ENCODE measurements at regions not wholly inside any gene's neighbourhood (a gene's known extent, or its start where the extent isn't known, plus 50 kb on each side); places are given as distances from the start of the nearest gene placed in this dataset.
"Not testable (repeated sequence)": the region's sequence is repeated elsewhere in the genome, so short reads cannot be mapped to it uniquely, and the experiment has no call there.

GRCh38 chr2:91526083-91526482 is 2834.6 kb downstream of the RPIA start:
- CTCF ChIA-PET; DNase-seq (ENCODE audit: low read depth, low spot score); BruUV-seq (replicated peaks): not testable (repeated sequence)

GRCh38 chr2:91527056-91527455 is 2835.6 kb downstream of the RPIA start:
- FAIRE-seq; H3K4me3 ChIP-seq (replicated peaks in 1 of 3; ENCODE audit: insufficient read depth in 1 of 3, low read depth in 1 of 3, low read length in 3 of 3); H3K27me3 ChIP-seq (ENCODE audit: control insufficient read depth in 2 of 2, insufficient read depth in 2 of 2, low read length in 2 of 2); dilution Hi-C loops (cut with MboI; ENCODE audit: extremely low pct_ligation_motif_present, low sequenced_read_pairs); POLR2A ChIA-PET; H3K27ac ChIP-seq (ENCODE audit: insufficient read depth, low read depth, low read length); H3K9me1 ChIP-seq (replicated peaks; ENCODE audit: control insufficient read depth, extremely low read depth, insufficient read depth, low read length); H3K4me1 ChIP-seq (ENCODE audit: control insufficient read depth, extremely low read depth, insufficient read depth, low read length); intact Hi-C loops (cut with micrococcal nuclease); H3K4me2 ChIP-seq (ENCODE audit: insufficient read depth, low read length); H3K36me3 ChIP-seq (ENCODE audit: control insufficient read depth in 2 of 2, extremely low read depth in 1 of 2, insufficient read depth in 2 of 2, low read length in 2 of 2); CTCF ChIA-PET; DNase-seq (ENCODE audit: low read depth, low spot score); H3K9ac ChIP-seq (replicated peaks; ENCODE audit: extremely low read depth, insufficient read depth, low read length); H2AFZ ChIP-seq (ENCODE audit: low read depth, low read length); H4K20me1 ChIP-seq (replicated peaks; ENCODE audit: control insufficient read depth, extremely low read depth, insufficient read depth, low read length); H3K79me2 ChIP-seq (ENCODE audit: control insufficient read depth, insufficient read depth, low read length); H3K9me3 ChIP-seq (replicated peaks; ENCODE audit: control insufficient read depth, insufficient read depth, low read length); BruUV-seq (replicated peaks): not testable (repeated sequence)

More at GRCh38 chr2:91526083-91526482, 2834.6 kb downstream of the RPIA start:
- H3K9me3 ChIP-seq (replicated peaks; ENCODE audit: control insufficient read depth, insufficient read depth, low read length); H3K27me3 ChIP-seq (ENCODE audit: control insufficient read depth in 2 of 2, insufficient read depth in 2 of 2, low read length in 2 of 2); dilution Hi-C loops (cut with MboI; ENCODE audit: extremely low pct_ligation_motif_present, low sequenced_read_pairs); H3K27ac ChIP-seq (ENCODE audit: insufficient read depth, low read depth, low read length); H3K4me3 ChIP-seq (replicated peaks in 1 of 3; ENCODE audit: insufficient read depth in 1 of 3, low read depth in 1 of 3, low read length in 3 of 3); H3K36me3 ChIP-seq (ENCODE audit: control insufficient read depth in 2 of 2, extremely low read depth in 1 of 2, insufficient read depth in 2 of 2, low read length in 2 of 2); H3K4me1 ChIP-seq (ENCODE audit: control insufficient read depth, extremely low read depth, insufficient read depth, low read length); H3K9me1 ChIP-seq (replicated peaks; ENCODE audit: control insufficient read depth, extremely low read depth, insufficient read depth, low read length); H3K4me2 ChIP-seq (ENCODE audit: insufficient read depth, low read length); H3K9ac ChIP-seq (replicated peaks; ENCODE audit: extremely low read depth, insufficient read depth, low read length); FAIRE-seq; intact Hi-C loops (cut with micrococcal nuclease); H4K20me1 ChIP-seq (replicated peaks; ENCODE audit: control insufficient read depth, extremely low read depth, insufficient read depth, low read length); POLR2A ChIA-PET; H2AFZ ChIP-seq (ENCODE audit: low read depth, low read length); H3K79me2 ChIP-seq (ENCODE audit: control insufficient read depth, insufficient read depth, low read length): not testable (repeated sequence)

- POLR2A ChIA-PET; CTCF ChIA-PET; H3K9me1 ChIP-seq (replicated peaks; ENCODE audit: control insufficient read depth, extremely low read depth, insufficient read depth, low read length); H3K4me2 ChIP-seq (ENCODE audit: insufficient read depth, low read length); H3K36me3 ChIP-seq (ENCODE audit: control insufficient read depth in 2 of 2, extremely low read depth in 1 of 2, insufficient read depth in 2 of 2, low read length in 2 of 2); H3K9ac ChIP-seq (replicated peaks; ENCODE audit: extremely low read depth, insufficient read depth, low read length); H3K4me1 ChIP-seq (ENCODE audit: control insufficient read depth, extremely low read depth, insufficient read depth, low read length); H3K4me3 ChIP-seq (replicated peaks in 1 of 3; ENCODE audit: insufficient read depth in 1 of 3, low read depth in 1 of 3, low read length in 3 of 3); H3K27ac ChIP-seq (ENCODE audit: insufficient read depth, low read depth, low read length); H3K9me3 ChIP-seq (replicated peaks; ENCODE audit: control insufficient read depth, insufficient read depth, low read length); BruUV-seq (replicated peaks); H2AFZ ChIP-seq (ENCODE audit: low read depth, low read length); intact Hi-C loops (cut with micrococcal nuclease); FAIRE-seq; H3K79me2 ChIP-seq (ENCODE audit: control insufficient read depth, insufficient read depth, low read length); dilution Hi-C loops (cut with MboI; ENCODE audit: extremely low pct_ligation_motif_present, low sequenced_read_pairs); H3K27me3 ChIP-seq (ENCODE audit: control insufficient read depth in 2 of 2, insufficient read depth in 2 of 2, low read length in 2 of 2); H4K20me1 ChIP-seq (replicated peaks; ENCODE audit: control insufficient read depth, extremely low read depth, insufficient read depth, low read length): not testable (repeated sequence)
- DNase-seq (ENCODE audit: low read depth, low spot score): peak; percentile 0
Measured at GRCh38 chr2:91527491-91528031, 2836.1 kb downstream of the RPIA start.

- H3K9me1 ChIP-seq (replicated peaks; ENCODE audit: control insufficient read depth, extremely low read depth, insufficient read depth, low read length); FAIRE-seq; BruUV-seq (replicated peaks); H3K27me3 ChIP-seq (ENCODE audit: control insufficient read depth in 2 of 2, insufficient read depth in 2 of 2, low read length in 2 of 2); POLR2A ChIA-PET; H3K36me3 ChIP-seq (ENCODE audit: control insufficient read depth in 2 of 2, extremely low read depth in 1 of 2, insufficient read depth in 2 of 2, low read length in 2 of 2); dilution Hi-C loops (cut with MboI; ENCODE audit: extremely low pct_ligation_motif_present, low sequenced_read_pairs); CTCF ChIA-PET; H3K4me1 ChIP-seq (ENCODE audit: control insufficient read depth, extremely low read depth, insufficient read depth, low read length); H3K4me3 ChIP-seq (replicated peaks in 1 of 3; ENCODE audit: insufficient read depth in 1 of 3, low read depth in 1 of 3, low read length in 3 of 3); H3K9ac ChIP-seq (replicated peaks; ENCODE audit: extremely low read depth, insufficient read depth, low read length); H3K9me3 ChIP-seq (replicated peaks; ENCODE audit: control insufficient read depth, insufficient read depth, low read length); H2AFZ ChIP-seq (ENCODE audit: low read depth, low read length); H3K79me2 ChIP-seq (ENCODE audit: control insufficient read depth, insufficient read depth, low read length); DNase-seq (ENCODE audit: low read depth, low spot score); H3K4me2 ChIP-seq (ENCODE audit: insufficient read depth, low read length); intact Hi-C loops (cut with micrococcal nuclease); H3K27ac ChIP-seq (ENCODE audit: insufficient read depth, low read depth, low read length); H4K20me1 ChIP-seq (replicated peaks; ENCODE audit: control insufficient read depth, extremely low read depth, insufficient read depth, low read length): not testable (repeated sequence)
Measured at GRCh38 chr2:91528361-91528760, 2836.9 kb downstream of the RPIA start.

Data from endothelial cell of umbilical vein (primary cell).